HG03442 (cell line): ENCODE measurements at regions not wholly inside any gene's neighbourhood (a gene's known extent, or its start where the extent isn't known, plus 50 kb on each side); places are given as distances from the start of the nearest gene placed in this dataset.
"Not testable (repeated sequence)": the region's sequence is repeated elsewhere in the genome, so short reads cannot be mapped to it uniquely, and the experiment has no call there.

Source experiments
- ATAC-seq: cut with Tn5 transposase; IDR thresholded peaks from one replicate; pipeline ENCODE4 v1.9.1; 2021; ENCODE audit warnings: mild to moderate bottlenecking, moderate library complexity; ENCODE audit not compliant: unreplicated experiment

DNA sequence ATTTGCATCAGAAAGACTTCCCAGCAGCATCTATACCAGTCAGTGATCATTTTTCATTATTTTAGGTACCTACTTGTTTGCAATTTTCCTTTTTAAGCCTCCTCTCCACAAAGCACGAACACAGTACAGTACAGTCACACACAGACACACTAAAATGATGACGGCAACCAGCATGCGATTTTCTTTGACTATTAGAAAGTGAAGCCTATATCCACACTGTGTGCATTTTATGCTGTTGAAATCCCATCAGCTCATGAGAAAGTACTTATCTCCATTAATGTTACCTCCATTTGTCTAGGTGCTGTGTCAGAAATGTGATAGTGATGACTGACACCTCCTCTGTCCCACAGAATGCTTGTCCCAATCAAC, 294.7 kb upstream of the MEIS2 start:
- no peak for ATAC-seq

DNA sequence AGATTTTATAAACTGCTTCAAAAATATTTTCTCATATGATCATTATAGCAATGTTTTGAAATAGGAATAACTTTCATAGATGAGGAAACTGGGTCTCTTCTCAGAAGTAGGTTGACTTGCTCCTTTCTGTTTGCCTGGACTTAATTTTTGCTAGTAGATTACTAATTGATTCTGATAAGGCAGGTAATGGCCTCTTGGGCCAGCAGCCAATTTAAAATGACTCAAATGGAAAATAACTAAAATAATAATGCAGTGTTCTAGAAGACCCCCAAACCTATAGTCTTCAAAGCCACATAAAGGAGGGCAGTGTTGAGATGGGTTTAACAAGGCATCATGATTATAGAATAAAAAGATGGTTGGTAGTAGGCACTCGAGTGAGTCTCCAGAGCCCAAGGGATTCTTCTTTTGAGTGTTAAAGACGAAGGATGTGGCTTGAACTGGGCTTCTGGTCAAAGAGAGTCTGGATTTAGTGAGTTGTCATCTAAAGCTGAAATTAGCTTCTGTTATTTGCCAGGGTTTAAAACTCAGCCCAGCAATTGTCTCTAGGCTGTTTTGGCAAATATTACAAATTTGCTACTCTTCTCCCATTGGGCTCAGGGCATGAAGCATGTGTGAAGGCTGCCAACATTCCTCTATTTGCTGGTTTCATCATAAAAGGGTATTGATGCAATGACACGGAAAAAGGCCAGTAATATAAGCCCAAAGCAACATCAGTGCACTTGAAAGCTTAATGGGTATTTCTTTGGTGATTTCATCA, 297.1 kb upstream of the MEIS2 start:
- no peak for ATAC-seq

DNA sequence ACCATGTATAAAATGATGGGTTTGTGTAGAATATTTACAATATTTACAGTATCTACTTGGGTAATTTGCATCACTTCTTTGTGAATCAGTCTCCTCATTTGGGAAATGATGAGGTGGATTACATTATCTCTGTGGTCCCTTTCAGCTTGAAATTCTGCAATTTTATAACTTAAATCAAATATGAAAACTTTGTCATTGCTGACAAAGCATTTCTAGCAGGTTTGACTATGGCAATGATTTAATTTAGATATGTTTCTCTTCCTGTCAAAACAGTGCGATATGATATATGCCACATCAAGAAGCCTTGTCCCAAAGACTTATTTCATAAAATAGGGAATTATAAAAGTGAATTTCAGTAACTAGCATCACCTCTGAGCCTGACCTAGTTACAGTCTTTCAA, 315.8 kb upstream of the MEIS2 start:
- no peak for ATAC-seq

DNA sequence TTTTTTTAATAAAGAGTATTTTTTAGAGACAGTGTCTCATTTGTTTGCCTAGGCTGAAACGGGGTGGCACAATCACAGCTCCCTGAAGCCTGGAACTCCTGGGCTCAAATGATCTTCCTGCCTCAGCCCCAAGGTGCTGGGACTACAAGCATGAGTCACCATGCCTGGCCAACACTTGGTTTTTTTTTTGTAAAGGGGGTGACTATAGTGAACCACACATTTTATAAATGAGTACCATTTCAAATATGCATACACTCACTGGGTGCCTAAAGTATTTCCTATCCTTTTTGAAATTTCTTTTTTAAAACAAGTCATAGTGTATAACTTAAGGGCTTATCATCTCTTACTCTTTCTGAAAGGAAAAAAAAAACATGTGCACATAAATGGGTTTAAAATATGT, 325.2 kb upstream of the MEIS2 start:
- no peak for ATAC-seq

DNA sequence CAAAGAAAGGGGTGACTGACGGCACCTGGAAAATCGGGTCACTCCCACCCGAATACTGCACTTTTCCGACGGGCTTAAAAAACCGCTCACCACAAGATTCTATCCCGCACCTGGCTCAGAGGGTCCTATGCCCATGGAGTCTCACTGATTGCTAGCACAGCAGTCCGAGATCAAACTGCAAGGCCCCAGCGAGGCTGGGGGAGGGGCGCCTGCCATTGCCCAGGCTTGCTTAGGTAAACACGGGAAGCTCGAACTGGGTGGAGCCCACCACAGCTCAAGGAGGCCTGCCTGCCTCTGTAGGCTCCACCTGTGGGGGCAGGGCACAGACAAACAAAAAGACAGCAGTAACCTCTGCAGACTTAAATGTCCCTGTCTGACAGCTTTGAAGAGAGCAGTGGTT, 327.0 kb upstream of the MEIS2 start:
- not testable (repeated sequence) for ATAC-seq

DNA sequence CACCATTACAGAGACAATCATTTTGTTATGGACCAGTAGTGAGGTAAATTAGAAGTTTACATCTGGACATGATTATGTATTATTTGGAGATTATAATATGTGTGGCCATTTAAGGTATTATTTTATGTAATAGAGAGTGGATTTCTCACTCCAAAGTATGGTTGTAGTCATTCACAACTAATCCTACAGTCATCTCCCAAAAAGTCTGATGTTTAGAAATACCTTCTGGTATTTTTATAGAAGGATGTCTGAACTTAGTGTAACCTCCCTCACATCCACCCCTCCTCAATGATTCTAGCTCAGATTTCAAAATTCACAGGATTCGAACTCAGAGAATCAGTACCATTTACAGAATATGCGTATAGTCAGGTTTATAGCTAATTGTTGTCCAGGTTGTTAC, 346.6 kb upstream of the MEIS2 start:
- no peak for ATAC-seq

DNA sequence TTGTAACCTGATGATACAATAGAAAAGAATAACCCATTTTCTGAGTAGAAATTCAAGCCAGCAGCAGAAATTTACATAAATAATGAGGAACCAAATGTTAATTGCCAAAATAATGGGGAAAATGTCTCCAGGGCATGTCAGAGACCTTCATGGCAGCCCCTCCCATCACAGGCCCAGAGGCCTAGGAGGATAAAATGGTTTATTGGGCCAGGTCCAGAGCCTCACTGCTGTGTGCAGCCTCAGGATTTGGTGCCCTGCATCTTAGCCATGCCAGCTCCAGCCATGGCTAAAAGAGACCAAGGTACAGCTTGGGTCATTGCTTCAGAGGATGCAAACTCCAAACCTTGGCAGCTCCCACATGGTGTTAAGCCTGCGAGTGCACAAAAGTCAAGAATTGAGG, 352.1 kb upstream of the MEIS2 start:
- ATAC-seq: no peak

DNA sequence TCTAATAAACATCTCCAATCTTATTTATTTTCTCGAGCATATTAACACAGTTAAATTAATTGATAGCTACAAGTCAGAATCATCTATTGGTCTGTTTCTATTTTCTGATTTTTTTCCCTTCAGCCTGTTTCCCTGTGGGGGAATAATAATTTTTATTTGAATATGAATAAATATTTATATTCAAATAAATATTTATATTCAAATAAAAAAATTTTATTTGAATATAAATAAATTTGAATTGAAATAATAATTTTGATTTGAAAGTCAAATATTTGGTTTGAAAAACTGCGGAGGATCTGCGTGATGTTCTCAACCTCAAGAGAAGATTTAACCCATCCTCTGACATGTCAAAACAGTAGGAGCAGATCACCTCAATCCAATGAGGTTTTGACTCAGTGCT, 380.1 kb upstream of the MEIS2 start:
- no peak for ATAC-seq

DNA sequence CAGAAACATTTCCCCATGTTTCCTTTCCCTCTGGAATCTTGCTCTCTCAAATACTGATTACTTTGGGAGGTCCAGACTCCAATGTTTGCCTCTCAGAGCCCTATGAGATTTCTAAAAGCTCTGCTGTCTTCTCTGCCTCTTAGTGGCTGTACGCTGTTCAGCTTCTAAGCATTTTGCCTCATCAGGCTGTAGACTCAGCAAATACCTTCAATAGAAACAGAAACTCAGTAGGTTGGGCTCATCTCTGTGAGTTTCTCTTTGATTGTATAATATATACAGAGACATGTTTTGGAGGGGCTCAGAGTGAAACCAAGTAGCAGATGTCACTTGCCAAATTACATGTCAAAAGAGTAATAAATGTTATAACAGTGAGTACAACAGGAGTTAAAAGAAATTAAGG, 380.8 kb upstream of the MEIS2 start:
- no peak for ATAC-seq

DNA sequence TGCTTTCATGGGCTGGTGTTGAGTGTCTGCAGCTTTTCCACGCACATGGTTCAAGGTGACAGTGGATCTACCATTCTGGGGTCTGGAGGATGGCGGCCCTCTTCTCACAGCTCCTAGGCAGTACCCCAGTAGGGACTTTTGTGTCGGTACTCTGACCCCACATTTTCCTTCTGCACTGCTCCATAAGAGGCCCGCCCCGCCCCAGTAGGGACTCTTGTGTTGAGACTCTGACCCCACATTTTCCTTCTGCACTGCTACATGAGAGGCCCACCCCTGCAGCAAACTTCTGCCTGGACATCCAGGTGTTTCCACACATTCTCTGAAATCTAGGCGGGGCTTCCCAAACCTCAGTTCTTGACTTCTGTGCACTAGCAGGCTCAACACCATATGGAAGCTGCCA, 383.4 kb upstream of the MEIS2 start:
- no peak for ATAC-seq

DNA sequence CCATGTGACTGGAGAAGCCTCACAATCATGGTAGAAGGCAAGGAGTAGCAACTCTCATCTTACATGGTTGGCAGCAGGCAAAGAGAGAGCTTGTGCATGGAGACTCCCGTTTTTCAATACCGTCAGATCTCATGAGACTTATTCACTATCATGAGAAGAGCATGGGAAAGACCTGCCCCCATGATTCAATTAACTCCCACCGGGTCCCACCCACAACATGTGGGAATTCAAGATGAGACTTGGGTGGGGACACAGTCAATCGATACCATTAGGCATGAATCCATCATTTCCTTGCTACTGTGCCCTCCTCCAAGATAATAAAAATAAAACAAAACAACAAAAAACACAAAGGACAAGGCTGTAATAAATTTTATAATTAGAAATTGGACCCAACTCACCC, 384.7 kb upstream of the MEIS2 start:
- ATAC-seq: no peak

DNA sequence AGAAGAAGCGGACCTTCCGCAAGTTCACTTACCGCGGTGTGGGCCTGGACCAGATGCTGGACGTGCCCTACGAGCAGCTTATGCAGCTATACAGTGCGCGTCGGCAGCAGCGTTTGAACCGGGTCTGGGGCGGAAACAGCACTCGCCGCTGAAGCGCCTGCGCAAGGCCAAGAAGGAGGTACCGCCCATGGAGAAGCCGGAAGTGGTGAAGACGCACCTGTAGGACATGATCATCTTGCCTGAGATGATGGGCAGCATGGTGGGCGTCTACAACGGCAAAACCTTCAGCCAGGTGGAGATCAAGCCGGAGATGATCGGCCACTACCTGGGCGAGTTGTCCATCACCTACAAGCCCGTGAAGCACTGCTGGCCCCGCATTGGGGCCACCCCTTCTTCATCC, 390.4 kb upstream of the MEIS2 start:
- no peak for ATAC-seq

DNA sequence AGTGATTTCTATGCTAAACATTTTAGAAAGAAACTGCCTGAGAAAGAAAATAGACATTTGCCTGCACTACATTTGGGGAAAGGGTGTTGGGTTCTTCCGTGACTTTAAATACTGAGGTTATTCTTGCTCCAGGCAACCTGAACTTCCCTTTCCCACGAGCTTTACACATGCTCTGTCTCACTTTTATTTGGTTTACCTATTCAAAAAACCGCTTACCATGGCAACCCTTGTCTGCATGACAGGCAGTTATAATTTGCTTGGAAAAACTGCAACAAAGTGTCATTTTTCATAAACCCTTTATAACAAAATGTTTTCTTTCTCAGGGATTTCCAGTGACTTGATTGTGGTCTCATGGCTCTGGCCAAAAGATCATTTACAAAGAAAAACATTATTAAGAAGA, 416.3 kb upstream of the MEIS2 start:
- ATAC-seq: no peak

DNA sequence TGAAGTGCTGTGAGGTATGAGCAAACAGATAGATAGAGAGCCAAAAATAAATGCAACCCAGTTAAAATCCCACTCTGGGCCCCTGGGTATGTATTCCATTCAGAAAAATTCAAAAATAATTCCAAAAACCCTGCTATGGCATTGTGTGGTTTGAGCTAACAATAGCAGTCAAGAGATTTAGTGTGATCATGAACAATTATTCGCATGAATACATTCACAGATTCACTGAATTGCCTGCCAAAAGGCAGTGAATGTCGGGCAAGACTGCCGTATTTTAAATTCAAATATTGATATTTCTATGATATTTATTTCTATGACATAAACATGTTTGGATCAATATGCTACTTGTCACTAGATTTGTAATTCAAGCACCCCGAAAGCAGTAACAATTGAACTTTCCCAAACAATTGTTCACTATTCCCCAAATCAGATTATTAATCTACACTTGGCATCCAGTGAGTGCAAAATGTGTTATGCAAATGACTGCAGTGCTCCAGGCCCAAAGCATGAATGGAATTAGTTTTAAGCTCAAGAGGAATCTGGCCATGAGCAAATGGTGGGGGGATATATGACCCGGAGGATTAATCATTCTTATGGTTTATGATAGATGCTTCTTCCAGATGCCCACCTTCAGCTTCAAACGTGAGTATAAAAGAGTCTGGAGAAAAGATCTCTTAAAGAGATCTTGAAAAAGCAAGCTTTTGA, 417.0 kb upstream of the MEIS2 start:
- no peak for ATAC-seq

DNA sequence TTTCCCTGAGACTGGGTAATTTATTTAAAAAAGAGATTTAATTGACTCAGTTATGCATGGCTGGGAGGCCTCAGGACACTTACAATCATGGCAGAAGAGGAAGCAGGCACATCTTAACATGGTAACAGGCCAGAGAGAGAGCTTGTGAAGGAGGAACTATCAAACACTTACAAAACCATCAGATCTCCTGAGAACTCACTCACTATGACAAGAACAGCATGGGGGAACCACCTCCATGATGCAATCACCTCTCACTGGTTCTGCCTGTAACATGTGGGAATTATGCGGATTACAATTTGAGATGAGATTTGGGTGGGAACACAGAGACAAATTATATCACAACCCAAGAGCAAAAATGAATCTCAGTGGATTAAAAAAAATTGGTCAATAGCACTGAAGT, 416.0 kb upstream of the TMCO5A start:
- ATAC-seq: no peak

DNA sequence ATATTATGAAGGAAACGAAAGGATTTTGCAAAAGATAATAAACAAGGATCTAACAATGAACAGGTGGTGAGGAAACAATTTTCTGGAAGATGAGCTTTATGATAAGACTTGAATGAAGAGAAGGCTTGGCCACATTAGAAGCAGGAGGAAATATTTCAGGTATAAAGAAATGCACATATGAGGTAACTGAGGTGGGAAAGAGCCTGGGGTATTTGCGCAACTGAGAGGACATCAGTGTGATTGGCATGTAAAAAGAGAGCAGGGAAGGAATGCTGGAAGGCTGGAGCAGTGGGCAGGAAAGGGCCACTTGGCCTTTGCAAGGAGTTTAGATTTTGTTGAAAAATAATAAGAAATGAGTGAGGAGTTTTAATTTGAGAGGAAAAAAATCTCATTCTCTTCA, 414.4 kb upstream of the TMCO5A start:
- ATAC-seq: no peak

DNA sequence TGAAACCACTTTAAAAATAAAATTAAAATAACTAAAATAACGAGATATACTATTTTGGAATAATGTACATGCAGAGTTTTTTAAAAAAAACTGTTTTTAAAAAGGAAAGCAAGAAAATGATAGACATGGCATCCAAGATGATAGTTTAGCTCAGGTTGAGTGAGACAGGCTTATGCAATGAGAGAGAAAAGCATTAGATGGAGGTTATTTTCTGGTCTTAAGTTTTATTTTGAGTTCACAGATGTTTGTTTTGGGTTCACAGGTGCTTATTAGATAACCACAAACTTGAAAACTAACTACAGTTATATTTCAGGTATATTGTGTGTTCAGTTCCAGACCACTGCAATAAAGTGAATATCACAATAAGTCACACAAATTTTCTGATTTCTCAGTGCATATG, 413.6 kb upstream of the TMCO5A start:
- ATAC-seq: no peak

DNA sequence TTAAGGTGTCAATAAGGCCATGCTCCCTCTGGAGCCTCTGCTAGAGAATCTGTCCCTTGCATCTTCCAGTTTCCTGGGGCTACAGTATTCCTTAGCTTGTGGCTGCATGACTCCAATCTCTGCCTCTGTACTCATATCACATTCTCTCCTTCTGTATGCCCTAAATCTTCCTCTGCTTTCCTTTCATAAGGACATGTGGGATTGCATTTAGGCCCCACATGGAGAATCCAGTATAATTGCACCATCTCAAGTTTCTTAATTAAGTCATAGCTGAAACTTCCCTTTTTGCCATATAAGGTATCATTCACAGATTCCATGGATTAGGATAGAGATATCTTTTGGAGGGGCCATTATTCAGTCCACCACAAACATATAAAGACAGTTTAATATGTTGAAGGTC, 409.8 kb upstream of the TMCO5A start:
- ATAC-seq: no peak

DNA sequence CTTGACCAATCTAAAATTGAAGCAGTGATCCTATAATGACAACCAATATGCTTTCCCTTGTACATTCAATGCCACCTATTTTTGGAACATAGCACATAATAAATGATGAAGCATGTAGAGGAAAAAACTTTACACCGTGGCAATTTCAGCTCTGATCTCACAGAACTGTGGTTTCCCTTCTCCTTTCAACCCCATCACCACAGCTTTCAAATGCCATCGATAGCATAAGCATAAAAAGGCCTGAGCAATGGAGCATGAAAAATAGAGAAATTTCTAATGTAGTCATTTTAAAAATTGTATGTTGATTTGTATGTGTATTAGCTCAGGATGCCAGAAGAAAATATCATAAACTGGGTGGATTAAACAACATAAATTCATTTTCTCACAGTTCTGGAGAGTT, 406.0 kb upstream of the TMCO5A start:
- no peak for ATAC-seq

DNA sequence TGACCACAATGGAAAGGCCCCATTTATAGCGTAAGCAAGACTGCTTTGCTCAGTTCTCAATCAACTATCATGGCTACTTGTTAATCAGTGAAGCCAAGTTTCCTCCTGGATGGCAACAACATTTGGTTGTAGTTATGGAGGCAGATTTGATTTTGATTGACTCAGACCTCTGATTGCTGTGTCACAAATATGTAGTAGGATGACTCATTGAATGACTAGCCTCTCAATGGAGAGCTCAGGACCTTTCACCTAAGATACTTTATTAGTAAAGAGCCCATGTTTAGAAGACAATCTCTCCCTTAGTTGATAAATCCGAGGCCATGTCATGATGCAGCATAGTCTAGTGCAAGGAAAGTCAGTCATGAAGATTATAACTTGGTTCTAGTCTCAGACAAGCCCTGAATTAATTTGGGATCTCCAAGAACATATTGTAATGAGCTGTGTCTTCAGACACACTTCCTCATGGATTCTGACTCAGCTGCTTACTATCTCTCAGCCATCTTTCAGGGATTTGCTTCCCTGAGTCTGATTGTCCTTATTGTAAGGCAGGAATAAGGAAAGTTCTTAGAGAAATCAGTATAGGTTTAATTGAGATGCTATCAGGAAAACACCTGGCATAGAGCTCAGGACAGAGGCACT, 397.4 kb upstream of the TMCO5A start:
- no peak for ATAC-seq

DNA sequence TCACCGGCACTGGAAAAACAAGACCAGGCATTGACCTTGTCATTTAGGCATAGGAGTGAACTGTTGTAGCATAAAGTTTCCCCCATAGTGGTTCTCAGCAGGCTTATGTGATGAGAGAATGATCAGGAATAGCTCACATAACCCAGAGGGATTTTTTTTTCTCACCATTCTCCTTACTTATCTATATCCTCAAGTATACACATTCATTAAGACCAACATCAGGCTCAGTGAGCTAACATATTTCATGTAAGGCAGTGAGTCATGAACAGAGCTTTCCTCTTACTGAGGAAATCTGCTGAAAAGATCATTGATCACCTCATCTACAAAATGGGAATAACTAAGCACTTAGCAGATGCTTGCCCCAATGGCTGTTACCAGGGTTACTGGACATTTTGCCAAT, 396.6 kb upstream of the TMCO5A start:
- ATAC-seq: no peak

DNA sequence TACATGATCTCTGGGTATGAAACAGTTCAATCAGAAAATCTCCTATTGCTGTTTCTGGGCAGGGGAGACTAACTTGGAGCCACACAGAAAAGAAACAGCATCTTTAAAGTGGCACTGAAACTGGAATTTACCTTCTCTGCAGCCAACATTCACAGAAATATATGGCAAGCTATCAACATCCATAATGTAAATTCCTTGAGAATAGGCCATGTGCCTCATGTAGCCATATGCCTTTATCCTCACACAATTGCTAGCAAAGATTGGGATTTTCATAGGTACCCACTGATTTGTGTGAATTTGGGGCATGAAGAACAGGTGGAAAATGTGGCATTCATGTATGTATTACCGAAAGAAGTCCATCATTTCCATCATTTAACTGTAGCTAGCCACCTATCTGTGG, 386.3 kb upstream of the TMCO5A start:
- ATAC-seq: no peak
